Parathyroid adenoma (tissue), 2 donors: ENCODE measurements at regions not wholly inside any gene's neighbourhood (a gene's known extent, or its start where the extent isn't known, plus 50 kb on each side); places are given as distances from the start of the nearest gene placed in this dataset.

ENCODE experiments used
- H2AFZ ChIP-seq: fragments of 300-600 bp; sonication (generic); one replicate; pipeline ENCODE4 v1.7.0; 2017; ENCODE audit warnings: antibody characterized with exemption, mild to moderate bottlenecking
- H3K27ac ChIP-seq: fragments of 300-600 bp; sonication (generic); one replicate; pipeline ENCODE4 v1.7.0; 2017
- H3K27me3 ChIP-seq: fragments of 300-600 bp; sonication (generic); one replicate; pipeline ENCODE4 v1.7.0; 2017; ENCODE audit warnings: low read length; ENCODE audit not compliant: control insufficient read depth, insufficient read depth
- H3K36me3 ChIP-seq: fragments of 300-600 bp; sonication (generic); one replicate; pipeline ENCODE4 v1.7.0; 2017; ENCODE audit warnings: low read length; ENCODE audit not compliant: control insufficient read depth, insufficient read depth
- H3K4me1 ChIP-seq: fragments of 300-600 bp; sonication (generic); one replicate; pipeline ENCODE4 v1.7.0; 2017; ENCODE audit warnings: control low read depth
- H3K4me2 ChIP-seq: fragments of 300-600 bp; sonication (generic); one replicate; pipeline ENCODE4 v1.7.0; 2017; ENCODE audit warnings: low read length
- H3K4me3 ChIP-seq: fragments of 300-600 bp; sonication (generic); one replicate; pipeline ENCODE4 v1.7.0; 2017; ENCODE audit warnings: low read depth, low read length
- H3K79me2 ChIP-seq: fragments of 300-600 bp; sonication (generic); one replicate; pipeline ENCODE4 v1.7.0; 2017; ENCODE audit warnings: control low read depth
- H3K9ac ChIP-seq: fragments of 300-600 bp; sonication (generic); one replicate; pipeline ENCODE4 v1.7.0; 2017; ENCODE audit warnings: mild to moderate bottlenecking
- H3K9me3 ChIP-seq: fragments of 300-600 bp; sonication (generic); one replicate; pipeline ENCODE4 v1.7.0; 2017; ENCODE audit warnings: low read length; ENCODE audit not compliant: control insufficient read depth
- CTCF ChIP-seq: fragments of 300-600 bp; sonication (generic); IDR thresholded peaks from one replicate; pipeline ENCODE4 v1.7.0; 2017; ENCODE audit warnings: antibody characterized with exemption, mild to moderate bottlenecking
- donor health status: primary hyperparathyroidism.

- H3K9me3 ChIP-seq: no peaks in the 10 kb centered on the region
- TF ChIP-seq CTCF: no peak
- no peaks in the 10 kb centered on the region for H3K27me3 ChIP-seq
- H3K4me2 ChIP-seq: no peak overlapping the region
- no peaks in the 10 kb centered on the region for H3K36me3 ChIP-seq
- H3K4me1 ChIP-seq: no peaks in the 10 kb centered on the region
- H3K27ac ChIP-seq: no peak overlapping the region
- no peak overlapping the region for H3K4me3 ChIP-seq
- H2AFZ ChIP-seq: no peak overlapping the region
- no peak overlapping the region for H3K9ac ChIP-seq
- no peaks in the 10 kb centered on the region for H3K79me2 ChIP-seq
Observed at GRCh38 chr17:79341222-79341780, 266.7 kb downstream of the ENGASE start.

GRCh38 chr17:79340333-79341221 lies 266.0 kb downstream of the ENGASE start:
- TF ChIP-seq CTCF: no peak
- H3K27ac ChIP-seq: no peak overlapping the region

GRCh38 chr17:79339321-79339720 lies 264.7 kb downstream of the ENGASE start:
- Histone ChIP-seq H3K27ac (no peak overlapping the region), H3K4me2 (no peak overlapping the region), H3K27me3 (no peaks in the 10 kb centered on the region), H3K36me3 (no peaks in the 10 kb centered on the region), H3K9ac (no peak overlapping the region), H3K79me2 (no peaks in the 10 kb centered on the region), H3K9me3 (no peaks in the 10 kb centered on the region), H2AFZ (no peak overlapping the region), H3K4me1 (no peaks in the 10 kb centered on the region), H3K4me3 (no peak overlapping the region)
- TF ChIP-seq CTCF: no peak

More at GRCh38 chr17:79340333-79341221, 266.0 kb downstream of the ENGASE start:
- H3K79me2 ChIP-seq: no peaks in the 10 kb centered on the region
- H3K27me3 ChIP-seq: no peaks in the 10 kb centered on the region
- no peaks in the 10 kb centered on the region for H3K9me3 ChIP-seq
- no peaks in the 10 kb centered on the region for H3K4me1 ChIP-seq
- H2AFZ ChIP-seq: no peak overlapping the region
- no peaks in the 10 kb centered on the region for H3K36me3 ChIP-seq
- H3K4me3 ChIP-seq: no peak overlapping the region
- no peak overlapping the region for H3K9ac ChIP-seq
- no peak overlapping the region for H3K4me2 ChIP-seq

DNA sequence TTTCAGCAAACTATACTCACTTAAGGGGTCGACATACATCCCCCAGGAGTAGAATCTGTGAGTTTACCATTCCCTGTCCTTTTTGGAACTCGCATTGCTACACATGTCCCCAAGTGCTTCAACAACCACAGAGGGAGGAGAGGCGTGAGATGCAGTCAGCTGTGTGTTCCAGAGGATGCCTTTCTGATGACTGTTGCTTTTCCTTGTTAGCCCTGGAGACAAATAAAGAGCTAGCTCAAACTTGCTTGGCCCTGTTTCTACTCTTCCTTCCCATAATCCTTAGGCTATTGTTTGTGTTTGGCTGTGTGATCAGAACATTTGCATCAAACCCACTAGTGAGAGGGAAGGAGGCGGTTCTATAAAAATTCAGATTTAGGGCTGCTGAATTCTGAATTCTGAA lies 264.0 kb downstream of the ENGASE start:
- Histone ChIP-seq H3K27ac (no peak overlapping the region), H3K36me3 (no peaks in the 10 kb centered on the region), H3K4me2 (no peak overlapping the region), H3K9ac (no peak overlapping the region), H3K9me3 (no peaks in the 10 kb centered on the region), H3K79me2 (no peaks in the 10 kb centered on the region), H3K27me3 (no peaks in the 10 kb centered on the region), H2AFZ (no peak overlapping the region), H3K4me1 (no peaks in the 10 kb centered on the region), H3K4me3 (no peak overlapping the region)
- no peak for TF ChIP-seq CTCF
